Fibroblast of peridontal ligament (primary cell): ENCODE measurements at regions not wholly inside any gene's neighbourhood (a gene's known extent, or its start where the extent isn't known, plus 50 kb on each side); places are given as distances from the start of the nearest gene placed in this dataset.
"Not testable (repeated sequence)": the region's sequence is repeated elsewhere in the genome, so short reads cannot be mapped to it uniquely, and the experiment has no call there.

ENCODE experiments used
- DNase-seq: peaks from one replicate; pipeline ENCODE4 v3.0.0-alpha.2; 2010; ENCODE audit errors: extremely low read depth

GRCh38 chr16:60142619-60143347 lies 1408.7 kb upstream of the GOT2 start:
- peak; percentile 21 for DNase-seq

DNA sequence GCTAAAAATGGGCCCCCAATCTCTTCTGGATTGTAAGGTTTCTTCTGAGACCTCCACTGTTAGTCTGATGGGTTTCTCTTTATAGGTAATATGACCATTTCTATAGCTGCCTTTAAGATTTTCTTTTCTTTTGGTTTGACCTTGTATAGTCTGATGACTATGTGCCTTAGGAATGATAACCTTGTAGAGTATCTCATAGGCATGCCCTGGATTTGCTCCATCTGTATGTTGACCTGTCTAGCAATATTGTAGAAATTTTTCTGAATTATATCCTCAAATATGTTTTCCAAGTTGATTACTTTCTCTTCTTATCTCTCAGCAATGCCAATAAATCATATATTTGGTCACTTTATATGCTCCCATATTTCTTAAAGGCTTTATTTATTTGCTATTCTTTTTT lies 1403.8 kb upstream of the GOT2 start:
- no peak for DNase-seq

- DNase-seq, result peak; percentile 26
Observed at GRCh38 chr16:60127196-60127595, 1393.1 kb upstream of the GOT2 start.

GRCh38 chr16:60126115-60126514 lies 1392.0 kb upstream of the GOT2 start:
- DNase-seq, result not testable (repeated sequence)

- DNase-seq, result peak; percentile 82
Observed at GRCh38 chr16:60123392-60124023, 1389.4 kb upstream of the GOT2 start.

DNA sequence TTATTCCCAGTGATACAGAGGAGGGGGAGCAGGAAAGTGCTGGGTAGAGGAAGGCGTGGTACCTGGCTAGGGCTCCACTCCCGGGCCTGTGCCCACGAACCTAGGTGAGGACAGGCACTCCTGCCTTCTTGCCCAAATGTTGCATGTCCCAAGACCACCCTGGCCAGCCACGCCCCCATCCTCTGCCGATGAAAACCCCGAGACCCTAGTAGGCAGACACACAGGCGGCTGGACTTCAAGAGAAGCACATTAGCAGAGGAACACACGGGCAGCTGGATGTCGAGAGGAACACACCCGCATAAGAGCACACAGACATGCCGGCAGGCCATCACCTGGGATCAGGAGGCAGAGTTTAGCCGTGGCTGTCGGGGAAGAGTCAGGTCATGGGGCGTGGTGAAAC lies 1386.5 kb upstream of the GOT2 start:
- DNase-seq, result no peak

- DNase-seq, result no peak
Observed at GRCh38 chr16:60110531-60110930, 1376.4 kb upstream of the GOT2 start.

- DNase-seq, result no peak
Observed at GRCh38 chr16:60107871-60108270, 1373.8 kb upstream of the GOT2 start.

- peak; percentile 82 for DNase-seq
Observed at GRCh38 chr16:60107437-60107836, 1373.3 kb upstream of the GOT2 start.

DNA sequence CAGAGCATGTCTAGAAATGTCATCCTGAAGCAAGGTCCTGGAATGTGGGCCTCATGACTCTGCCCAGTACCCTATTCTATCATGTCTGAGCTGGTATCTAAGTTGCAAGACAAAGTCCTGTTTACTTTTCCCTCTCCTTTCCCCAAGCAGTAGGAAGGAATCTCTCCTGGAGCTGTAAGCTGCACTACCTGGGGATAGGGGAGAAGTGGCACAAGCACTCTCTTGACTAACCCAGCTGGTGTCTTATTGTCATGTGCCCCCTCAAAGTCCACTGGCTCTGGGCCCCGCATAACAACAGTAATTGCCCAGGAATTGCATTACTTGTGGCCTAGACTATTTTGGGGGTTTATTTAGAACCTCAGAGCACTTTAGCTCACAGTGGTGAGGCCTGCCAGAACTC lies 1366.3 kb upstream of the GOT2 start:
- no peak for DNase-seq

DNA sequence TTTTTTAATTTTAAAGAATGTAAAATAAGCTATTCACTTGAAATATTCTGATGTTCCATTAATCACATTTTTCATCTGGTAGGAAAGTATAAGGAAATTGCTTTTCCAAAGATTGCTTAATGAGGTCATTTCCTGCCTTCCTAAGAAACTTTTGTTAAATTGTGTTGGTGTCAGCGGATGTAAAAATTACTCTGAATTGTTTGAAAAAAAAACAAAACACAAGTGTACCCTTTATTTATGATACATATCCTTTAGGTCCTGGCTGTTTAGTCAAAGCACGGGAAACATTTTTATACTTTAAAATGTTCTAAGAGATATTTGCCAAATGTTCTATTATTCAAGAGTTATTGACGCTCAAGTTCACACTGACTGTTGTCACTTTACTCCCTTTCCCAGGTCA lies 1357.4 kb upstream of the GOT2 start:
- no peak for DNase-seq

- DNase-seq, result no peak
Observed at GRCh38 chr16:60091071-60091470, 1357.0 kb upstream of the GOT2 start.

GRCh38 chr16:60087530-60087929 lies 1353.4 kb upstream of the GOT2 start:
- no peak for DNase-seq

DNA sequence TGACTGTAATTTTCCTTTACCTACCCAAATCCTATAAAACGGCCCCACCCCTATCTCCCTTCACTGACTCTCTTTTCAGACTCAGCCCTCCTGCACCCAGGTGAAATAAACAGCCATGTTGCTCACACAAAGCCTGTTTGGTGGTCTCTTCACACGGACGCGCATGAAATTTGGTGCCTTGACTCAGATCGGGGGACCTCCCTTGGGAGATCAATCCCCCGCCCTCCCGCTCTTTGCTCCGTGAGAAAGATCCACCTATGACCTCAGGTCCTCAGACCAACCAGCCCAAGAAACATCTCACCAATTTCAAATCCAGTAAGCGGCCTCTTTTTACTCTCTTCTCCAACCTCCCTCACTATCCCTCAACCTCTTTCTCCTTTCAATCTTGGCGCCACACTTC lies 1344.7 kb upstream of the GOT2 start:
- DNase-seq, result not testable (repeated sequence)

DNA sequence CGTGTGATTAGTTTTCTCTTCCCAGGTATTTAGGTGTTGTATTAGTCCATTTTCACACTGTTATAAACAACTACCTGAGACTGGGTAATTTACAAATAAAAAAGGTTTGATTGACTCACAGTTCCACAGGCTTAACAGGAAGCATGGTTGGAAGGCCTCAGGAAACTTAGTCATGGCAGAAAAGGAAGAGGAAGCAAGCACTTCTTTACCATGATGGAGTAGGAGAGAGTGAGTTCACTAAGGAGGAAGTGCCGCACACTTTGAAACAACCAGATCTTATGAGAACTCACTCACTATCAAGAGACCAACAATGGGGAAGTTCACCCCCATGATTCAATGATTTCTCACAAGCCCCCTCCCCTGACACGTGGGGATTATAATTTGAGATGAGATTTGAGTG lies 1343.7 kb upstream of the GOT2 start:
- no peak for DNase-seq

GRCh38 chr16:60074378-60074777 lies 1340.3 kb upstream of the GOT2 start:
- DNase-seq, result no peak

DNA sequence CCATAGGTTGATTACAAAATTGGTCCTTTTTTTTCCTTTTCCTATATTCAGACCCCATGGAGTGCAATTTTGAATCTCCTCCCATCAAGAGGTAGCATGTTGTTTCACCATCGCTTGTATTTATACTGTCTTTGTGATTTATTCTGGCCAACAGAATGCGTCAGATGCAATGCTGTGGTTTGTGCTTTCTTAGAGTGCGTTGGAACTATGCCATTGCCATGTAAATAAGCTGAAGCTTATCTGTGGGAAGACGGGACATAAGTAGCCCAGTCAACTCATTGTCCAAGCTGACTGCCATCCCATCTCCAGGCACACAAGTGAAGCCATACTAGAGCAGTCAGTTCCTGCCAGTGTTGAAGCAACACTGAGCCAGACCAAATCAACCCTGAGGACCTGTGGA lies 1339.3 kb upstream of the GOT2 start:
- DNase-seq, result peak; percentile 4

- peak; percentile 33 for DNase-seq
Observed at GRCh38 chr16:60064026-60064425, 1329.9 kb upstream of the GOT2 start.

DNA sequence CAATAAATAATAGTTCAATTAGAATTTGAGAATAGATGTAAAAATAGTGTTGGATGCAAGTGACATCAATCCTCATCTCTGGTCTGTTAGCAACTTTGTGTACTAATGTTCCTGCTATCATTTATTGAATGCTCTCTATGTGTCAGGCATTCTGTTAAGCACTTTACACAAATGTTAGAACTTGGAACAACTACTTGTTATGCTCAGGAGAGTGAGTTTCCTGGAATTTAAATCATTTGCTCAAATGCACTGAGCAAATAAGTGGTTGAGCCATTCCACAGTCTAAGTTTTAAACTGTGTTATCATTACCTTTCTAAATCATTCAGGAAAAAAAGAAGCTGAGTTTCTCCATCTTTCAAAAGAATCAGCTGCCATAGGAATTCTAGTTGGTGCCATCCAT lies 1327.3 kb upstream of the GOT2 start:
- no peak for DNase-seq

- DNase-seq, result no peak
Observed at GRCh38 chr16:60060731-60061130, 1326.6 kb upstream of the GOT2 start.

DNA sequence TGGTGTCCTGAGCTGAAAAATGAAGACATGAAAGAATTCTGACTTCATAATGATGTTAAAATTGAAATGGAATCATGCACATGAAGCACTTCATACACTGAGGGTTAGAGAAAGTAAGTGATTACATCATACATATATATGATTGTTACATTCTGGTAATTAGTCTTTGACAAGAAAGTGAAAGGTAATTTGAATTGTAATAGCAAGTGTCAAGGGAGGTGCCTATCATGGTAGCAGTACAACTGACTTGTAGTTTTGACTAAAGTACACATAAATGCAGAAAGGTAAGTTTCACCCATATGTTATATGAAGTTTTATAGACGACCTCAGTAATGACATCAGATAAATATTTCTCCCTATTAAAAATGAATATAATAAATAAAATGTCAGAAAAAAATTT lies 1325.0 kb upstream of the GOT2 start:
- DNase-seq, result no peak

DNA sequence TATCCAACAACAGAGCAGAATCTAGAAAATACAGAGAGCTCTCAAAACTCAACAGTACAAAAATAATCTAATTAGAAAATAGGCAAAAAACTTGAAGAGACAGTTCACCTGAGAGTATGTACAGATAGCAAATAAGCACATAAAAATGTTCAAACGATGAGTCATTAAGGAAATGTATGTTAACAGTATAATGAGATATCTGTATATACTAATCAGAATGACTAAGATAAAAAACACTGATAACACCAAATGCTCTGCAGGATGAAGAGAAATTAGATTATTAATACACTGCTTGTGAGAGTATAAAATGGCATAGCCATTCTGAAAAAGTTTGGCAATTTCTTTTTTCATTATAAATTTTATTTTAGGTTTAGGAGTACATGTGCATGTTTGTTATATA lies 1307.6 kb upstream of the GOT2 start:
- no peak for DNase-seq

DNA sequence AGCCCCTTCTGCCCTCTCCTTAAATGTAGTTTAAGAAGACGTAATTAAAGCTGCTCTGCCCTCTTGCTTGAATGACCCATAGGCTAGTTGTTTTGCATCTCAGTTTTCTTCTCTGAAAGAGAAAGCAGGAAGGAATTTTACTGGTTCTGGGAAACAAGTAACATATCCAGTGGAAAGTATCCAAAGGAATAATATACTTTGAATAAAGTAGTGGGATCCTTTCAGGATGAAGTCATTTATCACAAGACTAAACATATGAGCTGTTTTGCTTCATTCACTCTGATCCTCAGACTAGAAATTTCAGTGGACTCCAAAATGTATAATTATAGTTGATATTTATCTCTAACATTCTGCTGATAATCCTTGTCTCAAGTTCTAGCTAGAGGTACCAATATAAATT lies 1297.6 kb upstream of the GOT2 start:
- DNase-seq, result peak; percentile 83

DNA sequence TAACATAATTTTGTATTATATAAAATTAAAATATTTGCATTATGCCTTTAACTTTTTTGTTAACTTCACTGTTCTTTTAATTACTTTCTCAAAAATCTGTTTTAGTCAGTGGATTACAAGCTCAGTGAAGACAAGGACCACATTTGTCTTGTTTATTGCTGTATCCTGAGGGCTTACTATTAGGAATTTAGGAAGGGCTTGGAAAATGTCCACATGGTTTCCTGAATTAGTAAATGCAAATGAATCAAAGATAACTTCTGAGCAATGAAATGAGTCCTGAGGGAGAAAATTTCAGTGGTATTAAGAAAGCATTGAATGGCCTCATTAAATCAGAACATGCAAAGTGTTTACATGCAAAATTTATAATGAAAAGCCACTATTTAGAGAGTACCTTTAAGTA lies 1293.2 kb upstream of the GOT2 start:
- DNase-seq, result no peak
